ENCODE measurements at regions not wholly inside any gene's neighbourhood (a gene's known extent, or its start where the extent isn't known, plus 50 kb on each side); places are given as distances from the start of the nearest gene placed in this dataset.

GRCh38 chr18:46413684-46414083 is 243.3 kb downstream of the LOXHD1 start:
- no peak overlapping the region for H2AFZ ChIP-seq (ENCODE audit: low read depth, low read length)
- H4K20me1 ChIP-seq (replicated peaks; ENCODE audit: control insufficient read depth, insufficient read depth, low read length), result no peaks in the 10 kb centered on the region
- H3K9me3 ChIP-seq (replicated peaks; ENCODE audit: control insufficient read depth, insufficient read depth, low read depth, low read length), result no peaks in the 10 kb centered on the region
- peaks cover 0 to 16% of the 10 kb centered on the region in 2 experiments; a peak in 2 of 5 replicates for H3K27me3 ChIP-seq (ENCODE audit: control insufficient read depth in 2 of 2, insufficient read depth in 2 of 2, low read length in 2 of 2)
- intact Hi-C loops (cut with micrococcal nuclease), result no loop called here
- no peaks in the 10 kb centered on the region for H3K36me3 ChIP-seq (ENCODE audit: control insufficient read depth, insufficient read depth, low read length)
- FAIRE-seq, result no peak
- ChIA-PET CTCF (ENCODE audit: low intra/inter-chr PET ratio) (no interaction called here), POLR2A (no interaction called here)
- in situ Hi-C loops (cut with MboI), result no loop called here
- no peaks in the 10 kb centered on the region for H3K9me1 ChIP-seq (ENCODE audit: control insufficient read depth, insufficient read depth, low read length)
- no TSS peak for BruUV-seq (replicated peaks)
- no peak overlapping the region for H3K27ac ChIP-seq (ENCODE audit: extremely low read depth, low read depth, low read length)
- H3K4me2 ChIP-seq (ENCODE audit: insufficient read depth, low read length), result no peak overlapping the region
- TF ChIP-seq MCM5 (IDR thresholded peaks at IDR 0.05; ENCODE audit: low read depth) (no peak), MAFK (IDR thresholded peaks at IDR 0.05; ENCODE audit: low read length) (no peak), HES1 (IDR thresholded peaks at IDR 0.05; ENCODE audit: low read depth) (no peak), SNIP1 (IDR thresholded peaks at IDR 0.05; ENCODE audit: low read depth) (no peak), GATAD2A (IDR thresholded peaks at IDR 0.05) (no peak), ZNF696 (CRISPR knock-in tag; conservative IDR thresholded peaks at IDR 0.05) (no peak), ZNF384 (IDR thresholded peaks at IDR 0.05; ENCODE audit: low read depth, low read length) (no peak), MEF2A (IDR thresholded peaks at IDR 0.05; ENCODE audit: control insufficient read depth, low read depth, low read length) (no peak), ZC3H8 (IDR thresholded peaks at IDR 0.05) (no peak), ZNF23 (CRISPR knock-in tag; IDR thresholded peaks at IDR 0.05) (no peak), STAG1 (CRISPR knock-in tag; IDR thresholded peaks at IDR 0.05; ENCODE audit: borderline replicate concordance) (no peak), NBN (IDR thresholded peaks at IDR 0.05; ENCODE audit: low read depth) (no peak)
- 33% methylated on average over 2 of the region's 3 CpGs for WGBS (ENCODE audit: insufficient coverage, low coverage, missing lambda C conversion rate)
- ATAC-seq, result no peak
- H3K4me1 ChIP-seq (replicated peaks in 1 of 2; ENCODE audit: control insufficient read depth in 2 of 2, insufficient read depth in 2 of 2, low read length in 2 of 2), result peaks cover 0 to 19% of the 10 kb centered on the region in 2 experiments; a peak in 3 of 5 replicates
- H3K9ac ChIP-seq (ENCODE audit: insufficient read depth in 1 of 2, low read depth in 2 of 2, low read length in 2 of 2), result no peak overlapping the region
- no peaks in the 10 kb centered on the region for H3K79me2 ChIP-seq (ENCODE audit: control insufficient read depth, insufficient read depth, low read length)
- H3K4me3 ChIP-seq, result no peak overlapping the region
- DNase-seq (ENCODE audit: extremely low read depth in 1 of 4, low spot score in 3 of 4), result no peak
